HEK293 (cell line): ENCODE measurements at regions not wholly inside any gene's neighbourhood (a gene's known extent, or its start where the extent isn't known, plus 50 kb on each side); places are given as distances from the start of the nearest gene placed in this dataset.

Experiments used
- CTCF ChIA-PET: fragments of 350-600 bp; formaldehyde crosslinking; extraction: SDS; loops from one replicate; lab custom pipeline; 2021; ENCODE audit warnings: antibody characterized with exemption; lab: Yijun Ruan, JAX
- POLR2A ChIA-PET: fragments of 300-600 bp; formaldehyde crosslinking; extraction: SDS; loops from one replicate; lab custom pipeline; 2020; ENCODE audit warnings: antibody characterized with exemption, inconsistent platforms; lab: Yijun Ruan, JAX
- H3K27ac ChIP-seq: fragments of 200-500 bp; sonication (Bioruptor generic); 2 replicates; pipeline ENCODE4 v1.5.1; 2014; ENCODE audit warnings: low read depth, low read length, control low read depth, inconsistent platforms; ENCODE audit errors: extremely low read depth
- H3K36me3 ChIP-seq, 2 experiments: fragments of 200-500 bp in 1 of 2; sonication (Bioruptor generic) in 1 of 2; 1 replicate in 1 of 2; 2 replicates in 1 of 2; pipeline ENCODE4 v1.5.1; 2014 to 2017; ENCODE audit warnings: inconsistent platforms in 2 of 2, low read length in 2 of 2; ENCODE audit not compliant: control insufficient read depth in 2 of 2, insufficient read depth in 1 of 2
- H3K4me1 ChIP-seq: fragments of 200-500 bp; sonication (Bioruptor generic); 2 replicates; pipeline ENCODE4 v1.5.1; 2014; ENCODE audit warnings: mild to moderate bottlenecking, low read length, inconsistent platforms; ENCODE audit not compliant: control insufficient read depth, insufficient read depth
- H3K4me3 ChIP-seq: 2 replicates; pipeline ENCODE4 v1.5.1; 2011; ENCODE audit warnings: low read depth, mild to moderate bottlenecking, control low read depth, low read length, moderate library complexity
- H3K9me3 ChIP-seq: fragments of 200-500 bp; sonication (Bioruptor generic); 2 replicates; pipeline ENCODE4 v1.5.1; 2014; ENCODE audit warnings: low read depth, low read length, inconsistent platforms; ENCODE audit not compliant: control insufficient read depth, insufficient read depth
- HOXA7 ChIP-seq: sonication (generic); formaldehyde crosslinking; IDR thresholded peaks from 2 replicates; pipeline ENCODE4 v1.8.1; 2022; ENCODE audit warnings: missing genetic modification reagents, borderline replicate concordance
- HOXC10 ChIP-seq: sonication (generic); formaldehyde crosslinking; IDR thresholded peaks from 2 replicates; pipeline ENCODE4 v1.8.1; 2023; ENCODE audit warnings: mild to moderate bottlenecking, missing genetic modification reagents
- MYNN ChIP-seq: fragments of 450-650 bp; formaldehyde crosslinking; IDR thresholded peaks from 2 replicates; pipeline ENCODE4 v1.5.1; 2016; ENCODE audit warnings: missing biosample characterization, missing genetic modification characterization, borderline replicate concordance
- REPIN1 ChIP-seq: fragments of 450-650 bp; formaldehyde crosslinking; IDR thresholded peaks from 2 replicates; pipeline ENCODE4 v1.5.1; 2017; ENCODE audit warnings: missing biosample characterization, missing genetic modification characterization, low read depth
- ZBTB1 ChIP-seq: fragments of 450-650 bp; formaldehyde crosslinking; IDR thresholded peaks from 2 replicates; pipeline ENCODE4 v1.5.1; 2016; ENCODE audit warnings: missing biosample characterization, missing genetic modification characterization
- ZNF132 ChIP-seq: fragments of 450-650 bp; formaldehyde crosslinking; IDR thresholded peaks from 2 replicates; pipeline ENCODE4 v1.5.1; 2017; ENCODE audit warnings: missing biosample characterization, missing genetic modification characterization, borderline replicate concordance
- ZNF146 ChIP-seq: fragments of 450-650 bp; formaldehyde crosslinking; IDR thresholded peaks from 2 replicates; pipeline ENCODE4 v1.5.1; 2016; ENCODE audit warnings: missing biosample characterization, missing genetic modification characterization
- ZNF473 ChIP-seq: fragments of 450-650 bp; formaldehyde crosslinking; IDR thresholded peaks from 2 replicates; pipeline ENCODE4 v1.5.1; 2017; ENCODE audit warnings: missing biosample characterization, missing genetic modification characterization
- ZNF549 ChIP-seq: fragments of 450-650 bp; IDR thresholded peaks from 2 replicates; pipeline ENCODE4 v1.5.1; 2018; ENCODE audit warnings: missing biosample characterization, missing genetic modification characterization, mild to moderate bottlenecking, inconsistent platforms, moderate library complexity
- ZNF560 ChIP-seq: fragments of 450-650 bp; formaldehyde crosslinking; IDR thresholded peaks from 2 replicates; pipeline ENCODE4 v1.5.1; 2017; ENCODE audit warnings: missing biosample characterization, missing genetic modification characterization, borderline replicate concordance
- ZNF621 ChIP-seq: fragments of 450-650 bp; formaldehyde crosslinking; IDR thresholded peaks from 2 replicates; pipeline ENCODE4 v1.5.1; 2017; ENCODE audit warnings: missing biosample characterization, missing genetic modification characterization
- ZNF658 ChIP-seq: fragments of 450-650 bp; formaldehyde crosslinking; IDR thresholded peaks from 2 replicates; pipeline ENCODE4; 2016; ENCODE audit warnings: missing biosample characterization, missing genetic modification characterization
- ZNF707 ChIP-seq: fragments of 450-650 bp; formaldehyde crosslinking; IDR thresholded peaks from 2 replicates; pipeline ENCODE4 v1.5.1; 2016; ENCODE audit warnings: missing biosample characterization, missing genetic modification characterization
- TF ChIP-seq, protein P1 (sequence below): fragments of 450-650 bp; formaldehyde crosslinking; IDR thresholded peaks from 2 replicates; pipeline ENCODE4 v1.5.1; 2017; ENCODE audit warnings: missing biosample characterization, missing genetic modification characterization
- TF ChIP-seq, protein P2 (sequence below): fragments of 450-650 bp; formaldehyde crosslinking; IDR thresholded peaks from 2 replicates; pipeline ENCODE4 v1.5.1; 2016; ENCODE audit warnings: missing biosample characterization, missing genetic modification characterization
- TF ChIP-seq, protein P3 (sequence below): fragments of 450-650 bp; formaldehyde crosslinking; IDR thresholded peaks from 2 replicates; pipeline ENCODE4 v1.5.1; 2016; ENCODE audit warnings: missing biosample characterization, missing genetic modification characterization, borderline replicate concordance
- TF ChIP-seq, protein P4 (sequence below): fragments of 450-650 bp; formaldehyde crosslinking; IDR thresholded peaks from 2 replicates; pipeline ENCODE4 v1.5.1; 2016; ENCODE audit warnings: missing biosample characterization, missing genetic modification characterization
- TF ChIP-seq, protein P5 (sequence below): fragments of 450-650 bp; formaldehyde crosslinking; IDR thresholded peaks from 2 replicates; pipeline ENCODE4 v1.5.1; 2016; ENCODE audit warnings: missing biosample characterization, missing genetic modification characterization
- TF ChIP-seq, protein P6 (sequence below): fragments of 450-650 bp; formaldehyde crosslinking; IDR thresholded peaks from 2 replicates; pipeline ENCODE4 v1.5.1; 2016; ENCODE audit warnings: missing biosample characterization, missing genetic modification characterization
- TF ChIP-seq, protein P7 (sequence below): fragments of 450-650 bp; formaldehyde crosslinking; optimal IDR thresholded peaks from 2 replicates; pipeline ENCODE3; 2016; ENCODE audit warnings: missing biosample characterization, mild to moderate bottlenecking, missing genetic modification characterization

DNA sequence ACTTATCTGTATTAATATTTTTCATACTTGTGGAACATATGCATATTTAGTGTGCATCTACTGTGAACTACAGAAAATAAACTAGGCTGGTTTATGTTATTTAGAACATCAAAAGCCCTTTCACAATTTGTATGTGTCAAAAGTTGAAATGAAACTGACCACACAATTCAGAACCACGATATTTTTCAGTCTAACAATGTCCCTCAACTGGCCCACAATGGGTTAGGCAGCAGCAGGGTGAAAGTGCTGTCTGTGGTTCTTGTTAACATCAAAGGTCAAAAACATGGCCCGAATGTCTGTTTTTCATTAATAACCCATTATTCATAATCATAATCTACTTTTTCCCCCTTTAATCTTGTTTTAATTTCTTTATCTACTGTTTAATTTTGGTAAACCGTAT is 559.9 kb upstream of the ATP2B1 start (continued):
- TF ChIP-seq MYNN (tag by site-specific recombination) (no peak), ZNF473 (tag by site-specific recombination) (no peak), ZNF621 (tag by site-specific recombination) (no peak), ZBTB1 (tag by site-specific recombination) (no peak)
- TF ChIP-seq, protein P1, sequence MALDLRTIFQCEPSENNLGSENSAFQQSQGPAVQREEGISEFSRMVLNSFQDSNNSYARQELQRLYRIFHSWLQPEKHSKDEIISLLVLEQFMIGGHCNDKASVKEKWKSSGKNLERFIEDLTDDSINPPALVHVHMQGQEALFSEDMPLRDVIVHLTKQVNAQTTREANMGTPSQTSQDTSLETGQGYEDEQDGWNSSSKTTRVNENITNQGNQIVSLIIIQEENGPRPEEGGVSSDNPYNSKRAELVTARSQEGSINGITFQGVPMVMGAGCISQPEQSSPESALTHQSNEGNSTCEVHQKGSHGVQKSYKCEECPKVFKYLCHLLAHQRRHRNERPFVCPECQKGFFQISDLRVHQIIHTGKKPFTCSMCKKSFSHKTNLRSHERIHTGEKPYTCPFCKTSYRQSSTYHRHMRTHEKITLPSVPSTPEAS (tag by site-specific recombination): no peak
- TF ChIP-seq, protein P2, sequence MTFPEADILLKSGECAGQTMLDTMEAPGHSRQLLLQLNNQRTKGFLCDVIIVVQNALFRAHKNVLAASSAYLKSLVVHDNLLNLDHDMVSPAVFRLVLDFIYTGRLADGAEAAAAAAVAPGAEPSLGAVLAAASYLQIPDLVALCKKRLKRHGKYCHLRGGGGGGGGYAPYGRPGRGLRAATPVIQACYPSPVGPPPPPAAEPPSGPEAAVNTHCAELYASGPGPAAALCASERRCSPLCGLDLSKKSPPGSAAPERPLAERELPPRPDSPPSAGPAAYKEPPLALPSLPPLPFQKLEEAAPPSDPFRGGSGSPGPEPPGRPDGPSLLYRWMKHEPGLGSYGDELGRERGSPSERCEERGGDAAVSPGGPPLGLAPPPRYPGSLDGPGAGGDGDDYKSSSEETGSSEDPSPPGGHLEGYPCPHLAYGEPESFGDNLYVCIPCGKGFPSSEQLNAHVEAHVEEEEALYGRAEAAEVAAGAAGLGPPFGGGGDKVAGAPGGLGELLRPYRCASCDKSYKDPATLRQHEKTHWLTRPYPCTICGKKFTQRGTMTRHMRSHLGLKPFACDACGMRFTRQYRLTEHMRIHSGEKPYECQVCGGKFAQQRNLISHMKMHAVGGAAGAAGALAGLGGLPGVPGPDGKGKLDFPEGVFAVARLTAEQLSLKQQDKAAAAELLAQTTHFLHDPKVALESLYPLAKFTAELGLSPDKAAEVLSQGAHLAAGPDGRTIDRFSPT: no peak

DNA sequence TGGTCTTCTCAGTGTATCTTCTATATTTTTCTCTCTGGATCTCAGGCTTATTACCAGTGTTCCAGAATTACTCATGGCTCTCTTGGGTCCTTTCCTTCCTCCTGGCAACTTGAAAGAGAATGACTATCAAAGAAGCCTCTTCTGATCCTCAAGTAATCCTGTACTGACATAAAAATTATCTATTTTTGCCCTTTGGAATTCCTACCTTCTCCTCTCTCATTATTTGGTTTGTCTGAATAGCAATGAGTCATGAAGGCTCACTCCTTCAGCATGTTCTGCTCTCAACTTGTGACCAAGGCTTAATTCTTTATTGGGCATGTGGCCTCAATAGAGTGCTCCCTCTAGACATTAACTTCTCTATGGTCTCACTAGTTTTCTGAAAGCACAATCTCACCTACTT is 553.6 kb upstream of the ATP2B1 start:
- no peak overlapping the region for H3K27ac ChIP-seq
- ChIA-PET CTCF (no interaction called here), POLR2A (no interaction called here)
- H3K36me3 ChIP-seq: no peaks in the 10 kb centered on the region
- H3K4me3 ChIP-seq: no peak overlapping the region
- H3K4me1 ChIP-seq: no peaks in the 10 kb centered on the region
- TF ChIP-seq ZNF132 (tag by site-specific recombination): no peak
- TF ChIP-seq ZNF707 (tag by site-specific recombination): no peak
- no peak for TF ChIP-seq ZNF549 (tag by site-specific recombination)
- TF ChIP-seq HOXA7: no peak
- no peak for TF ChIP-seq ZNF658 (tag by site-specific recombination)
- no peak for TF ChIP-seq HOXC10 (CRISPR knock-in tag)
- TF ChIP-seq, protein P3, sequence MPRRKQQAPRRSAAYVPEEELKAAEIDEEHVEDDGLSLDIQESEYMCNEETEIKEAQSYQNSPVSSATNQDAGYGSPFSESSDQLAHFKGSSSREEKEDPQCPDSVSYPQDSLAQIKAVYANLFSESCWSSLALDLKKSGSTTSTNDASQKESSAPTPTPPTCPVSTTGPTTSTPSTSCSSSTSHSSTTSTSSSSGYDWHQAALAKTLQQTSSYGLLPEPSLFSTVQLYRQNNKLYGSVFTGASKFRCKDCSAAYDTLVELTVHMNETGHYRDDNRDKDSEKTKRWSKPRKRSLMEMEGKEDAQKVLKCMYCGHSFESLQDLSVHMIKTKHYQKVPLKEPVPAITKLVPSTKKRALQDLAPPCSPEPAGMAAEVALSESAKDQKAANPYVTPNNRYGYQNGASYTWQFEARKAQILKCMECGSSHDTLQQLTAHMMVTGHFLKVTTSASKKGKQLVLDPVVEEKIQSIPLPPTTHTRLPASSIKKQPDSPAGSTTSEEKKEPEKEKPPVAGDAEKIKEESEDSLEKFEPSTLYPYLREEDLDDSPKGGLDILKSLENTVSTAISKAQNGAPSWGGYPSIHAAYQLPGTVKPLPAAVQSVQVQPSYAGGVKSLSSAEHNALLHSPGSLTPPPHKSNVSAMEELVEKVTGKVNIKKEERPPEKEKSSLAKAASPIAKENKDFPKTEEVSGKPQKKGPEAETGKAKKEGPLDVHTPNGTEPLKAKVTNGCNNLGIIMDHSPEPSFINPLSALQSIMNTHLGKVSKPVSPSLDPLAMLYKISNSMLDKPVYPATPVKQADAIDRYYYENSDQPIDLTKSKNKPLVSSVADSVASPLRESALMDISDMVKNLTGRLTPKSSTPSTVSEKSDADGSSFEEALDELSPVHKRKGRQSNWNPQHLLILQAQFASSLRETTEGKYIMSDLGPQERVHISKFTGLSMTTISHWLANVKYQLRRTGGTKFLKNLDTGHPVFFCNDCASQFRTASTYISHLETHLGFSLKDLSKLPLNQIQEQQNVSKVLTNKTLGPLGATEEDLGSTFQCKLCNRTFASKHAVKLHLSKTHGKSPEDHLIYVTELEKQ: no peak
- TF ChIP-seq ZNF146 (tag by site-specific recombination): no peak
- TF ChIP-seq, protein P4, sequence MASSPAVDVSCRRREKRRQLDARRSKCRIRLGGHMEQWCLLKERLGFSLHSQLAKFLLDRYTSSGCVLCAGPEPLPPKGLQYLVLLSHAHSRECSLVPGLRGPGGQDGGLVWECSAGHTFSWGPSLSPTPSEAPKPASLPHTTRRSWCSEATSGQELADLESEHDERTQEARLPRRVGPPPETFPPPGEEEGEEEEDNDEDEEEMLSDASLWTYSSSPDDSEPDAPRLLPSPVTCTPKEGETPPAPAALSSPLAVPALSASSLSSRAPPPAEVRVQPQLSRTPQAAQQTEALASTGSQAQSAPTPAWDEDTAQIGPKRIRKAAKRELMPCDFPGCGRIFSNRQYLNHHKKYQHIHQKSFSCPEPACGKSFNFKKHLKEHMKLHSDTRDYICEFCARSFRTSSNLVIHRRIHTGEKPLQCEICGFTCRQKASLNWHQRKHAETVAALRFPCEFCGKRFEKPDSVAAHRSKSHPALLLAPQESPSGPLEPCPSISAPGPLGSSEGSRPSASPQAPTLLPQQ (tag by site-specific recombination): no peak
- TF ChIP-seq ZNF560 (tag by site-specific recombination): no peak
- H3K9me3 ChIP-seq: no peaks in the 10 kb centered on the region

DNA sequence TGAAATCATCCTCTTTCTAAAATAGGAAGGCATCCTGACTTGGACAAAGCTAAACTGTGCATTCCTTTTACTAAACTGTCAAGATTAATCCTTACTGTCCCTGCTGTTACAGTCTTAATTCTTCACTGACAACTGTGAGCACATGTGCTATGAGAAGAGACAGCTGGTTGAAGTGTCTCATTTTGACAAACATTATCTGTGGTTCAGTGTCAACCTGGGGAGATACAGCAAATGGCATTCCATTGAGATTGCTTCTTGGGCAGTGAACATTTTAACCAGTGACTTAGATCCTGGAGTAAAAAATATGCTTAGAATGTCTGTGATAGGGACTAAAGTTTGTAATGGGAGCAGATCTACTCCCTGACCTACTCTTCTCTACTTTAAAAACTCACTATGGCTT is 552.6 kb upstream of the ATP2B1 start:
- CTCF ChIA-PET: interaction anchor here (0.8 kb wide), 1 partner anchor 14 kb away, joined by 3 read pairs; no protein-coding TSS in a partner anchor
- POLR2A ChIA-PET: no interaction called here
- no peak overlapping the region for H3K27ac ChIP-seq
- H3K4me1 ChIP-seq: no peaks in the 10 kb centered on the region
- H3K4me3 ChIP-seq: no peak overlapping the region
- H3K36me3 ChIP-seq: no peaks in the 10 kb centered on the region
- no peaks in the 10 kb centered on the region for H3K9me3 ChIP-seq
- TF ChIP-seq, protein P5, sequence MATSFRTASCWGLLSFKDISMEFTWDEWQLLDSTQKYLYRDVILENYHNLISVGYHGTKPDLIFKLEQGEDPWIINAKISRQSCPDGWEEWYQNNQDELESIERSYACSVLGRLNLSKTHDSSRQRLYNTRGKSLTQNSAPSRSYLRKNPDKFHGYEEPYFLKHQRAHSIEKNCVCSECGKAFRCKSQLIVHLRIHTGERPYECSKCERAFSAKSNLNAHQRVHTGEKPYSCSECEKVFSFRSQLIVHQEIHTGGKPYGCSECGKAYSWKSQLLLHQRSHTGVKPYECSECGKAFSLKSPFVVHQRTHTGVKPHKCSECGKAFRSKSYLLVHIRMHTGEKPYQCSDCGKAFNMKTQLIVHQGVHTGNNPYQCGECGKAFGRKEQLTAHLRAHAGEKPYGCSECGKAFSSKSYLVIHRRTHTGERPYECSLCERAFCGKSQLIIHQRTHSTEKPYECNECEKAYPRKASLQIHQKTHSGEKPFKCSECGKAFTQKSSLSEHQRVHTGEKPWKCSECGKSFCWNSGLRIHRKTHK: no peak
- TF ChIP-seq REPIN1 (tag by site-specific recombination): no peak
- TF ChIP-seq, protein P6, sequence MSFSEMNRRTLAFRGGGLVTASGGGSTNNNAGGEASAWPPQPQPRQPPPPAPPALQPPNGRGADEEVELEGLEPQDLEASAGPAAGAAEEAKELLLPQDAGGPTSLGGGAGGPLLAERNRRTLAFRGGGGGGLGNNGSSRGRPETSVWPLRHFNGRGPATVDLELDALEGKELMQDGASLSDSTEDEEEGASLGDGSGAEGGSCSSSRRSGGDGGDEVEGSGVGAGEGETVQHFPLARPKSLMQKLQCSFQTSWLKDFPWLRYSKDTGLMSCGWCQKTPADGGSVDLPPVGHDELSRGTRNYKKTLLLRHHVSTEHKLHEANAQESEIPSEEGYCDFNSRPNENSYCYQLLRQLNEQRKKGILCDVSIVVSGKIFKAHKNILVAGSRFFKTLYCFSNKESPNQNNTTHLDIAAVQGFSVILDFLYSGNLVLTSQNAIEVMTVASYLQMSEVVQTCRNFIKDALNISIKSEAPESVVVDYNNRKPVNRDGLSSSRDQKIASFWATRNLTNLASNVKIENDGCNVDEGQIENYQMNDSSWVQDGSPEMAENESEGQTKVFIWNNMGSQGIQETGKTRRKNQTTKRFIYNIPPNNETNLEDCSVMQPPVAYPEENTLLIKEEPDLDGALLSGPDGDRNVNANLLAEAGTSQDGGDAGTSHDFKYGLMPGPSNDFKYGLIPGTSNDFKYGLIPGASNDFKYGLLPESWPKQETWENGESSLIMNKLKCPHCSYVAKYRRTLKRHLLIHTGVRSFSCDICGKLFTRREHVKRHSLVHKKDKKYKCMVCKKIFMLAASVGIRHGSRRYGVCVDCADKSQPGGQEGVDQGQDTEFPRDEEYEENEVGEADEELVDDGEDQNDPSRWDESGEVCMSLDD (tag by site-specific recombination): no peak
- TF ChIP-seq, protein P7, sequence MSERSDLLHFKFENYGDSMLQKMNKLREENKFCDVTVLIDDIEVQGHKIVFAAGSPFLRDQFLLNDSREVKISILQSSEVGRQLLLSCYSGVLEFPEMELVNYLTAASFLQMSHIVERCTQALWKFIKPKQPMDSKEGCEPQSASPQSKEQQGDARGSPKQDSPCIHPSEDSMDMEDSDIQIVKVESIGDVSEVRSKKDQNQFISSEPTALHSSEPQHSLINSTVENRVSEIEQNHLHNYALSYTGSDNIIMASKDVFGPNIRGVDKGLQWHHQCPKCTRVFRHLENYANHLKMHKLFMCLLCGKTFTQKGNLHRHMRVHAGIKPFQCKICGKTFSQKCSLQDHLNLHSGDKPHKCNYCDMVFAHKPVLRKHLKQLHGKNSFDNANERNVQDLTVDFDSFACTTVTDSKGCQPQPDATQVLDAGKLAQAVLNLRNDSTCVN (tag by site-specific recombination): no peak
